Kidney (tissue), 13 donors: ENCODE measurements at regions not wholly inside any gene's neighbourhood (a gene's known extent, or its start where the extent isn't known, plus 50 kb on each side); places are given as distances from the start of the nearest gene placed in this dataset.

Experiments
- DNase-seq, 5 donors: peaks; one replicate each; pipeline ENCODE4 v3.0.0-alpha.2; 2013 to 2020
- FAIRE-seq: peaks from 2 replicates; lab custom pipeline; 2012; peaks lifted over from hg19 to GRCh38; lab: Jason Lieb, UNC
- H3K27ac ChIP-seq, 2 donors: one replicate each; pipeline ENCODE4 v1.7.0; 2013; ENCODE audit warnings: low read depth in 2 of 2, low read length in 2 of 2, inconsistent platforms in 1 of 2
- H3K27me3 ChIP-seq: one replicate; pipeline ENCODE4 v1.7.1; 2013; ENCODE audit warnings: low read length, inconsistent platforms; ENCODE audit not compliant: control insufficient read depth, insufficient read depth
- H3K36me3 ChIP-seq, 3 donors: one replicate each; pipeline versions ENCODE4 v1.7.0 to v1.7.1; 2013; ENCODE audit warnings: low read length in 3 of 3, control low read depth in 1 of 3, inconsistent platforms in 1 of 3; ENCODE audit not compliant: insufficient read depth in 3 of 3, control insufficient read depth in 2 of 3
- H3K4me1 ChIP-seq, 3 donors: one replicate each; pipeline versions ENCODE4 v1.7.0 to v1.7.1; 2013; ENCODE audit warnings: low read length in 3 of 3, inconsistent platforms in 1 of 3, low read depth in 1 of 3; ENCODE audit not compliant: control insufficient read depth in 2 of 3, insufficient read depth in 2 of 3
- H3K4me3 ChIP-seq, 3 donors: one replicate each; pipeline versions ENCODE4 v1.7.0 to v1.8.1; 2013; ENCODE audit warnings: low read length in 3 of 3, control low read depth in 1 of 3, inconsistent platforms in 1 of 3
- H3K9ac ChIP-seq, 3 donors: one replicate each; pipeline versions ENCODE4 v1.7.0 to v1.7.1; 2013; ENCODE audit warnings: low read length in 3 of 3, control low read depth in 1 of 3, inconsistent platforms in 1 of 3
- H3K9me3 ChIP-seq, 3 donors: one replicate each; pipeline versions ENCODE4 v1.7.0 to v1.7.1; 2013; ENCODE audit warnings: low read length in 3 of 3, control low read depth in 1 of 3, inconsistent platforms in 1 of 3; ENCODE audit not compliant: control insufficient read depth in 2 of 3, insufficient read depth in 1 of 3
- intact Hi-C: fragments of 100-400 bp; cut with DNase I; formaldehyde crosslinking; loops from one replicate; pipeline ENCODE4 v1.11.1; 2022
- TF ChIP-seq, protein P1 (sequence below): IDR thresholded peaks from 3 replicates; pipeline ENCODE4 v1.5.1; 2012; ENCODE audit warnings: mild to moderate bottlenecking, moderate library complexity, borderline replicate concordance; ENCODE audit not compliant: insufficient read depth; ENCODE audit errors: extremely low read depth
- donor health status: control.
- donor health status: control.
- donor health status: control.
- donor health status: control.
- donor health status: control.
- donor health status: DM: yes; HTN: yes; CAD: no.
- donor health status: Normal renal cell carcinoma (clear cell type).

DNA sequence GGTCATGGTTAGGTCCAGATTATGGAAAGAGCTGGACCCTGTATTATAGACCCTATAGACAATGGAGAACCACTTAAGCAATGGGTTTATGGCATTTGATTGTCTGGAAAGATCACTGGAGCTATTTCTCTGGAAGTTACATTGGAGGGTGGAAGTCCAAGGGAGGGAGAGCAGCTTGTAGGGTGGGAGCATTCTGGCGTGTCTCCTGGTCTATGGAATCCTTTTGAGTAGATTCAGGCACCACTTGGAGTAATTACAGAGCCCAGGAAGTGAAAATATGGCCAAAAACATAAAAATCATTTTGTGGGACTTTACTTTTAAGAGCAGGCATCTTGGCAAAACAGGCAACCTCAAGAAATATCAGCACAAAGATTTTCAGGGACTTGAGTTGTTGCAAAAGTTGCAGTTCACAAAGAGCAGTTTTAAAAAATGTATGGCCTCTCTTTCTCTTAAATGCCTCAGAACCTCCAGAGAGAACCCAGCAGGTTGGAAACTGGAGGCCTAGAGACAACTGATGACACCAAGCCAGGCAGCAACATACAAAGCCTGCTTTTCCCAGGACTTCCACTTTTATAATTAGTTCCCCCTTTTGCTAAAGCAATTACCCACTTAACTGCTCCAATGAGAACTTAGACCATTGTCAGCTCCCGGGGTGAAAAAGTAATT is 331.0 kb downstream of the MYCN start:
- no peak for DNase-seq
- no peak overlapping the region for H3K27ac ChIP-seq
- no peak overlapping the region for H3K4me3 ChIP-seq
- FAIRE-seq: no peak
- H3K36me3 ChIP-seq: no peaks in the 10 kb centered on the region
- no peaks in the 10 kb centered on the region for H3K4me1 ChIP-seq
- intact Hi-C loops: no loop called here
- no peaks in the 10 kb centered on the region for H3K9me3 ChIP-seq
- H3K9ac ChIP-seq: no peak overlapping the region
- H3K27me3 ChIP-seq: no peaks in the 10 kb centered on the region
- TF ChIP-seq, protein P1, sequence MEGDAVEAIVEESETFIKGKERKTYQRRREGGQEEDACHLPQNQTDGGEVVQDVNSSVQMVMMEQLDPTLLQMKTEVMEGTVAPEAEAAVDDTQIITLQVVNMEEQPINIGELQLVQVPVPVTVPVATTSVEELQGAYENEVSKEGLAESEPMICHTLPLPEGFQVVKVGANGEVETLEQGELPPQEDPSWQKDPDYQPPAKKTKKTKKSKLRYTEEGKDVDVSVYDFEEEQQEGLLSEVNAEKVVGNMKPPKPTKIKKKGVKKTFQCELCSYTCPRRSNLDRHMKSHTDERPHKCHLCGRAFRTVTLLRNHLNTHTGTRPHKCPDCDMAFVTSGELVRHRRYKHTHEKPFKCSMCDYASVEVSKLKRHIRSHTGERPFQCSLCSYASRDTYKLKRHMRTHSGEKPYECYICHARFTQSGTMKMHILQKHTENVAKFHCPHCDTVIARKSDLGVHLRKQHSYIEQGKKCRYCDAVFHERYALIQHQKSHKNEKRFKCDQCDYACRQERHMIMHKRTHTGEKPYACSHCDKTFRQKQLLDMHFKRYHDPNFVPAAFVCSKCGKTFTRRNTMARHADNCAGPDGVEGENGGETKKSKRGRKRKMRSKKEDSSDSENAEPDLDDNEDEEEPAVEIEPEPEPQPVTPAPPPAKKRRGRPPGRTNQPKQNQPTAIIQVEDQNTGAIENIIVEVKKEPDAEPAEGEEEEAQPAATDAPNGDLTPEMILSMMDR: no peak

DNA sequence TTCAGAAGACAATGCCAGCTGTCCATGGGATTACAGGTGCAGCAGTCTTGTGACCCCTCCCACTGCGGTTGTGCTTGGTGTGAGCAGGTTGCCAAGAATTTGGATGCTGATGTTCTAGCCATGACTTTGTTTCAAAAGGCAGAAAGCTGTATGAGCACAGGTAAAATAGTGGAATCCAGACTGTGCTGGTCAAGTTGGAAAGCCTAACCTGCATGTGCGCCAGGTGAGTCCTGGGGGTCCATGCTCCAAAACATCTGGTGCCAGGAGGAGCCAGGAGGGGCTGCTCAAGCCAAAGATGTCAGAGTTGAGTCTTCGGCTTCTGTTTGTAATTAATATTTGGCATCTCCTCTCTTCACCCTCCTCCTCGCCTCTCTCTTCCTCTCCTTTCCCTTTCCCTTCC is 330.1 kb downstream of the MYCN start:
- Histone ChIP-seq H3K27ac (no peak overlapping the region), H3K9me3 (no peaks in the 10 kb centered on the region), H3K4me3 (no peak overlapping the region), H3K36me3 (no peaks in the 10 kb centered on the region), H3K9ac (no peak overlapping the region), H3K27me3 (no peaks in the 10 kb centered on the region), H3K4me1 (no peaks in the 10 kb centered on the region)
- TF ChIP-seq, protein P1: no peak
- FAIRE-seq (no peak), DNase-seq (no peak)
- intact Hi-C loops: no loop called here

GRCh38 chr2:16268301-16269000 is 328.1 kb downstream of the MYCN start:
- H3K4me1 ChIP-seq: no peaks in the 10 kb centered on the region
- no peak for DNase-seq
- H3K27ac ChIP-seq: no peak overlapping the region
- no peak overlapping the region for H3K4me3 ChIP-seq
- H3K9ac ChIP-seq: no peak overlapping the region
- no peaks in the 10 kb centered on the region for H3K27me3 ChIP-seq
- FAIRE-seq: no peak
- H3K9me3 ChIP-seq: no peaks in the 10 kb centered on the region
- TF ChIP-seq, protein P1: no peak
- H3K36me3 ChIP-seq: no peaks in the 10 kb centered on the region
- intact Hi-C loops: no loop called here
